Adrenal gland (tissue), 5 donors: ENCODE measurements at regions not wholly inside any gene's neighbourhood (a gene's known extent, or its start where the extent isn't known, plus 50 kb on each side); places are given as distances from the start of the nearest gene placed in this dataset.

ENCODE experiments used
- POLR2A ChIP-seq, 2 donors: fragments of 450-650 bp; IDR thresholded peaks; one replicate each; pipeline ENCODE4 v1.6.1; 2017; ENCODE audit warnings: antibody characterized with exemption in 2 of 2, mild to moderate bottlenecking in 2 of 2, moderate library complexity in 1 of 2
- TF ChIP-seq, protein P1 (sequence below), 6 experiments: fragments of 450-650 bp in 4 of 6; fragments of 200-600 bp in 2 of 6; sonication (generic) in 1 of 6; IDR thresholded peaks; 1 replicate in 5 of 6; 2 replicates in 1 of 6; pipeline versions ENCODE4 v1.5.1 to v1.8.0; 2016 to 2021; ENCODE audit warnings: antibody characterized with exemption in 6 of 6, mild to moderate bottlenecking in 2 of 6, moderate library complexity in 1 of 6
- donor health status: DM: no; HTN: no; CAD: no.

DNA sequence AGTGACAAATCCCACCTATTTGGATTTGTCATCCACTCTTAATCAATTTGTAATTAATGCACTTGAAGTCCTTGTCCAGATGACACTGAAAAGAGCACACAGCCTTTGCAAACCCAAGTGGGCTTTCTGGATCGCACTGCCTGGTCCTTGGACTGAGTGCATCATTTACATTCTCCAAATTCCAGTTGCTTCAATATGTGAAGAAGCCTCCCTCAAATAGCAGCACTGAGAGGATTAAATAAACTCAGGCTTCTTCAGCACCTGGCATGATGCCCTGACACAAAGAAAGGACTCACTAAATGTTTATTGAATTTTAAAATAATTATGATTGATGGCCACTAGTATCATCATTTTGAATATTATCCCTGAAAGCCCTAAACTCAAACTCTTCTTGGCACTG is 496.5 kb downstream of the VRK1 start:
- TF ChIP-seq, protein P1, sequence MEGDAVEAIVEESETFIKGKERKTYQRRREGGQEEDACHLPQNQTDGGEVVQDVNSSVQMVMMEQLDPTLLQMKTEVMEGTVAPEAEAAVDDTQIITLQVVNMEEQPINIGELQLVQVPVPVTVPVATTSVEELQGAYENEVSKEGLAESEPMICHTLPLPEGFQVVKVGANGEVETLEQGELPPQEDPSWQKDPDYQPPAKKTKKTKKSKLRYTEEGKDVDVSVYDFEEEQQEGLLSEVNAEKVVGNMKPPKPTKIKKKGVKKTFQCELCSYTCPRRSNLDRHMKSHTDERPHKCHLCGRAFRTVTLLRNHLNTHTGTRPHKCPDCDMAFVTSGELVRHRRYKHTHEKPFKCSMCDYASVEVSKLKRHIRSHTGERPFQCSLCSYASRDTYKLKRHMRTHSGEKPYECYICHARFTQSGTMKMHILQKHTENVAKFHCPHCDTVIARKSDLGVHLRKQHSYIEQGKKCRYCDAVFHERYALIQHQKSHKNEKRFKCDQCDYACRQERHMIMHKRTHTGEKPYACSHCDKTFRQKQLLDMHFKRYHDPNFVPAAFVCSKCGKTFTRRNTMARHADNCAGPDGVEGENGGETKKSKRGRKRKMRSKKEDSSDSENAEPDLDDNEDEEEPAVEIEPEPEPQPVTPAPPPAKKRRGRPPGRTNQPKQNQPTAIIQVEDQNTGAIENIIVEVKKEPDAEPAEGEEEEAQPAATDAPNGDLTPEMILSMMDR (IDR thresholded peaks at IDR 0.05) = no peak
- TF ChIP-seq POLR2A (IDR thresholded peaks at IDR 0.05) = no peak
